Stimulated activated naive CD8-positive, alpha-beta T cell treated with anti-CD3 and anti-CD28 coated beads, Interleukin-15, Interleukin-2, amounts not matched to agents 100 U/mL and 50 U/mL, for 24 hours (primary cell): ENCODE measurements at regions not wholly inside any gene's neighbourhood (a gene's known extent, or its start where the extent isn't known, plus 50 kb on each side); places are given as distances from the start of the nearest gene placed in this dataset.
"Not testable (repeated sequence)": the region's sequence is repeated elsewhere in the genome, so short reads cannot be mapped to it uniquely, and the experiment has no call there.

Experiments
- ATAC-seq: fragments of 150-1000 bp; cut with Tn5 transposase; one replicate; pipeline ENCODE4 v1.10.0; 2021
- DNase-seq: peaks from one replicate; pipeline ENCODE4 v3.0.0; 2021

DNA sequence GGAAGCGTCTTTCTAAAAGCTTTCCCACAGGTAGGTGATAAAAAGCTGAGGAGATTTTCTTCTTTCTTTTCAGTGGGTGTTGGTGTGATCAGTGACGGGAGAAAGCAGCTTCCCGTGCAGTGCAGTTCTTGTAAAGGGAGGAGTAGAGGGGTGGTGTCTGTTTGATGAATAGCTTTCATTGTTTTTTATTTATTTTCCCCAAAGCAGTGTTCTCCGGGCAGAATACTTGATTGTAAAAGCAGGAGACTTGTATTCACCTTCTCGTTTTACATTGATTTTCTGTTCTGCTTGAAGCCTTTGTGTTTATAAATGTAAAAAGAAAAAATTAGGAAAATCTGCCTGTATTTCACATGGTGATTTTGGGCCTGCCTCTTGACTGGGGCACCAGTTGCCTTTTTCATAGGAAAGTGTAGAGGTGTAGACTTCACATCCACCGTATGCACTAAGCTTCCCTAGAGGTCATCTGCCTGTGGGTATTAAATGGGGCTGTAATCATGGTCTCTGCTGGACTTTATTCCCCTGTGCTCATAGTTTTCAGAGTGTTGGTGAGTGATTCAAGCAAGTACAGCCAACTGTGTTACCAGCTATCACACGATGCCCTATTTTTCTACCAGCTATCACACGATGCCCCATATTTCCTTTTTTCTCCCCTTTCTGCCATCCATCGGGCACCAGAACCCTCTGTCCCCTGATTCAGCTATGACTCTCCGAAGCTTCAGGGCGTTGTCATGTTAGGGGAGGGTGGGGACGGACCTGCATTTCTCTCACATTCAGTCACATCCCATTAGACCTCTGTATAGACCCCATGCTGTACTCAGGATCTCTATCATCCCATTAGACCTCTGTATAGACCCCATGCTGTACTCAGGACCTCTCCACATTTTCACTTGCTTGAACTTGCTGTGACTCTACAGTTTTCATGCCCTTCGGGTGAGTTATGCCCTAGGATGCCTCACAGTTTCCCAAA, 526.5 kb downstream of the TRIML1 start:
- no peak for DNase-seq
- ATAC-seq: no peak

DNA sequence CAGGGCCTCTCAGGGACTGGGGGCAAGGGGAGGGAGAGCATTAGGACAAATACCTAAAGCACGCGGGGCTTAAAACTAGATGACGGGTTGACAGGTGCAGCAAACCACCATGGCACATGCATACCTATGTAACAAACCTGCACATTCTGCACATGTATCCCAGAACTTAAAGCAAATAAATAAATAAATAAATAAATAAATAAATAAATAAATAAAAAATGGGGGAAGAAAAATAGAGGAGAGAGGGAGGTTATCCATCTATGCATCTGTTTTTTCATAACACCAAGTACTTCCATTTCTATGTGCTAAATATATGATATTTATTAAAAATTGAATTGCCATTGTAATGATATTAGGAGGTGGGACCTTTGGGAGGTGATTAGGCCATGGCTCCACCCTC, 539.5 kb downstream of the TRIML1 start:
- not testable (repeated sequence) for ATAC-seq

DNA sequence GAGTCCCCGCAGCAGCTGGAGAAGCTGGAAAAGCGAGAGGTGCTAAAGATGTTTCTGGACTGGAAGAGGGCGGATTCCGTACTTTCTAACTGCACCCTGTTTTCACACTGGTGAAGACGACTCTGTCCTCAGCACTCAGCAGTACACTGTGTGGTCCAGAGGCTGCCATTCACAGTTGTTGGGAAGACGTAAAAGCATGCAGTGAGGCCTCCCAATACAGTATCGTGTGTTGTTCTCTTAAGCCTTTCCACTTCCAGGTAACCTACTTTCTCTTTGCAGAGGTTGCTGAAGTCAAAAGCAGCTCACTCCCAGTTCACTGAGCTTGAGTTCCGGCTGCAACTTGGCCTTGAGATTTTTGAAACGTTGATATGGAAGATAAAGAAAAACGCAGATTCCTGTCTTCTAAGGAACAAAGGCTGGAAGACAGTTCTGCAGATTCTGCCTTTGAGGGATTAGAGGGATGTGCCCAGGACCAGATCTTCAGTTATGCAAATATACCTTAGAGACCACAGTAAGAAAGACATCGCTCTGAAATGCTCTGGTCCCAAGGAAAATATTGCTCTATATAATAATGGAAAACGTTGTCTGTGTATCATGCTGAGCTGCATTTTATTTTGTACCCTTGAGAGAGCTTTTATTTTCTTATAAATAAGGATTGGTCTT, 540.9 kb downstream of the TRIML1 start:
- DNase-seq (no peak), ATAC-seq (no peak)

More for the DNA sequence above, 539.5 kb downstream of the TRIML1 start:
- not testable (repeated sequence) for DNase-seq

DNA sequence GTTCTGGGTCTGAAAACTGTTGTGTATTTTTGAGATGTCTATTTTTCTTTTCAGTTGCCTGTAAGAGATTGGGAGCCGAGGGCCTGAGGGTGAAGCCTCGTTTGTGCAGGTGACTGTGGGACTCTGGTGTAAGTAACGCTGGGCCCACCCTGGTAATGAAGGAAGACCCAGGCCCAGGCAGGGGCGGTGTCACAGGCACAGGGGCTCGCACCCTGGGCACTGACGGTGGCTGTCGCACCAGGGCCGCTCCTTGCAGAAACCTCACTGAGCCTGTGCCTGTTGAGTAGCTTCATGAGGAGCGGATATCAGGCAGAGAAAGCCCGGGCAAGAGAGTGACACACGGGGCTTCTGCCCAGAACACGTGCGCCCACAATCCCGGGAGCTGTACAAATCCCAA, 541.4 kb downstream of the TRIML1 start:
- ATAC-seq (no peak), DNase-seq (no peak)

GRCh38 chr4:188682321-188682720, 543.1 kb downstream of the TRIML1 start:
- ATAC-seq: no peak
- DNase-seq: no peak

GRCh38 chr4:188683571-188683970, 544.3 kb downstream of the TRIML1 start:
- ATAC-seq (no peak), DNase-seq (no peak)

DNA sequence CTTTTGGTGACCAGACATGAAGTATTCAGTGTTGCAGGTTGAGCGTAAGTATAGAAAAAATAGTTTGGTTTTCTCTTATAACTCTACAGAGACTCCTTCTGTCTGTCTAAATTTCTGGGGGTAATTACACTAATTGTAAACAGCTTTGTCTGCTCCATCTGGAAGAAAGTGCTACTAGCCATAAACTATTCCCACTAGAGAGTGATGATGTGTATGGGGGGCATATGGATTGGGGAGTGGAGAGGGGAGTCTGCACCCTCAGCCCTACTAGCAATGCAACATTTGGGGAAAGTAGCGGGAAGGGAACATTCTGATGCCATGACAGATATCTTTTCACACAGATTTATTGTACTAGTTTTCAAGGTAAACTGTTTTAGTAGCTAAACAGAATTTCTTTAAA, 549.7 kb downstream of the TRIML1 start:
- no peak for DNase-seq

DNA sequence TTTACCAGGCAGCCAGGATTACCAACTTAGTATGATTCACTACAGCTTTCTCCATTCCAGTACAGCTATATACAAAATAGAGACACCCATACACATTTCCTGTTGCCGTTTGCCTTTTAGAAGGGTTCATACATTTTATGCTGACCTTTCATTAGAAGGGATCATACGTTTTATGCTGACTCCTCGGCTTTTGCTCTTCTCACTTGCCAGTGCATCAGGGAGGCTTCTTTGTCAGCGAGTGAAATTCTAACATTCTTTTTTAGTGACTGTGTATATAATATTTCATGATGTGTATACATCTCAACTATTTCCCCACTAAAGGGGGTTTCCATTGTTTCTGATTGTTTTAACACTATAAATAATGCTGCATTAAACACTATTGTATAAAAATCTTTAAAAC, 552.6 kb downstream of the TRIML1 start:
- no peak for DNase-seq
- ATAC-seq: no peak

More for the DNA sequence above, 549.7 kb downstream of the TRIML1 start:
- ATAC-seq: no peak

- no peak for ATAC-seq
- DNase-seq: no peak
Observed at GRCh38 chr4:188695261-188695660, 556.0 kb downstream of the TRIML1 start.

GRCh38 chr4:188697243-188697642, 558.0 kb downstream of the TRIML1 start:
- no peak for DNase-seq
- ATAC-seq: no peak

DNA sequence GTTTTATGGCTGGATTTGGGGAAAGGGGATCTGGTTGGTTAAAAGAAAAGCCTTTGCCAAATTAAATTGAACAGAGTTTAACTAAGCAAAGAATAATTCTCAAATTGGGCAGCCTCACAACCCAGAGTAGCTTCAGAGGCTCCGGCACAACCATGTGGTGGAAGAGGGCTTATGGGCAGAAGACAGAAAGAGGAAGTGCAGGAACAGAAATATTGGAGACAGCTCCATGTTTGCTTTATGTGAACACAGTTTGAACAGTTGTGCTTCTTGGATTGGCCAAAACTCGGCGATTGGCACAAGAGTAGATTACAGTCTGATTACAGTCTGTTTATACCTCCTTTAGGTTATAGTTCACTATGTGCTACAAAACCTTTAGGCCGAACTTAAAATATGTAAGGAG, 562.7 kb downstream of the TRIML1 start:
- DNase-seq: no peak
- no peak for ATAC-seq

DNA sequence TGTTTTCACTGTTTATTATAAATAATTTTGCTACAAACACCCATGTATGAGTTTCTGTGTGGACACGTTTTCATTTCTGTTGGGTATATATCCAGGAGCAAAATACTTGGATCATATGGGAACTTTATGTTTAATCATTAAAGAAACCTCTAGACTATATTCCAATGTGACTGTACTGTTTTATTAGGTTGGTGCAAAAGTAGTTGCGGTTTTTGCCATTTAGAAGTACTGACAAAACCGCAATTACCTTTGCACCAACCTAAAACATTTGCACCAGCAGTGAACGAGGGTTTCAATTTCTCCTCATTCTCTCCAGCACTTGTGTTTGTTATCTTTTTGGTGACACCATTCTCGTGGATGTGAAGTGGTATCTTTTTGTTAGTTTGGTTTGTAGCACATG, 565.0 kb downstream of the TRIML1 start:
- no peak for DNase-seq
- ATAC-seq: no peak

- ATAC-seq: no peak
- no peak for DNase-seq
Observed at GRCh38 chr4:188707036-188707435, 567.8 kb downstream of the TRIML1 start.

DNA sequence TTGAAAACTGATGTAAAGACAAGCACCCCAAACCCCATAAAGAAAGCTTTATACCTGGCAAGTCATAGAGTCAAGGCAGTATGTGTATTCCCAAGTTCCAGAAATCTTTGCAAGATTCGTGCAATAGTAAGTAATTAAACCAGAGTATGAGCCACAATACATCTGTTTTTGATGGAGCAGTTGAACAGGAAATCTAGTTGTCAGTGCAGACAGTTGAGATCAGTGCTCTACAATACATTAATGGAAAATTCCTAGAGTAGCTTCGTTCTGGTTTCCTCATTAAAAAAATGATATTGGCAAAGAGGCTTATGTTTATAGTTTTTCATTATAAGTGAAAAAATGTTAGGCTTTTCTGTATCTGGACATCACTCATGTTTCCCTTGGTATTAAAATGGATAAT, 575.3 kb downstream of the TRIML1 start:
- ATAC-seq (no peak), DNase-seq (no peak)

GRCh38 chr4:188714907-188715306, 575.7 kb downstream of the TRIML1 start:
- DNase-seq: no peak
- ATAC-seq: no peak

- DNase-seq (no peak), ATAC-seq (no peak)
Observed at GRCh38 chr4:188717661-188718060, 578.4 kb downstream of the TRIML1 start.

GRCh38 chr4:188719794-188720193, 580.6 kb downstream of the TRIML1 start:
- no peak for ATAC-seq

GRCh38 chr4:188722911-188723310, 583.7 kb downstream of the TRIML1 start:
- no peak for ATAC-seq

More at GRCh38 chr4:188719794-188720193, 580.6 kb downstream of the TRIML1 start:
- no peak for DNase-seq

DNA sequence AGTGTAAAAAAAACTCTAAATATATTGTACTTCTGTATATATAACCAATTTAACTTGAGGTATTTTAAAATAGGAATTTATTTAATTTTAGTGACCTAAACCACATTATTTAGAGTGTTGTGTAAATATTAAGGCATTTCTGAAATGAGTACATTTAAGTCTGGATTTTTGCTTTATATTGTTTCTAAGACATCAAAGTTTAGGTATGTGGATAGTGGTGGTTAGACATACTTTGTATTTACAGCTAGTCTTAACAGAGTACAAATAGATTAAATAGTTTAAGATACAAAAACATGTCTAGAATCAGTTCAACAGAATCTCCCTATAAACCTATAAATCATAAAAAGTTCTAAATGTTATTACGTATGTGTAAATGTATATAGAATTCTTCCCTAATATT, 588.5 kb downstream of the TRIML1 start:
- DNase-seq (no peak), ATAC-seq (no peak)

More at GRCh38 chr4:188722911-188723310, 583.7 kb downstream of the TRIML1 start:
- no peak for DNase-seq

DNA sequence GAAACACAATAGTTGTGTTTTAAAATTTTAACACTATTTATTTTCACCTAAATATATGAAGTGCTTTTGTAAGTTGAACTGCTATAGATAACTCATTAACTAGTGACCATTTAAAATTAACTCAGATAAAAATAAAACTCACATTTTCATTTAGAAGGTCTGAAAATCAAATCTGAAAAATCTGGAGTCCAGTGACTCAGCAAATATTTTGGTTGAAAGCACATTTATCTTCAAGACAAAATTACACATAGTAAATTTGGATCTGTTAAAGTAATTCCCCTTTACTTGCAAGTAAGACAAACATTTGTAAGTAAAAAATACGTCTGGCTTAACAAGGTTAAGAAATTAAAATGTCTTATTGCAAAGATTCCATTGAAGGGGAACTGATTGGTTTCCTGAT, 589.1 kb downstream of the TRIML1 start:
- ATAC-seq: no peak
- no peak for DNase-seq

DNA sequence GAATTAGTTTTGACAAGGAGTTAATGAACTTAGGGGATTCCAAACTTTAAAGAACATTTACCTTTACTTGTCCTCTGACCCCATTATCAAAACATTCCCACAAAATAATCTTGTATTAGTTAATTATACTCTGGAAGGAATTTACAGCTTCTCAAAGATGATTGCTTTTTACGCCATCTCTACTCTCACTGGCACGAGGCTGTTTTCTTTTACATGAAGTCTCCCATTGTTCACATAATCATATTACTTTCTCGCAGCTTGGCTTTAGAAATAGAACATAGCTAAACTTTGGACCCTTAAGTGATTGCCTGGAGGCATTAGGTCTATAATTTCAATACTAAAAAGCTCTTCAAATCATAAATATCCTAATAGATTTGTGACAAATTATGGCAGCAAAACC, 592.9 kb downstream of the TRIML1 start:
- no peak for ATAC-seq
- no peak for DNase-seq

- ATAC-seq: no peak
- DNase-seq: no peak
Observed at GRCh38 chr4:188735082-188735481, 595.8 kb downstream of the TRIML1 start.

DNA sequence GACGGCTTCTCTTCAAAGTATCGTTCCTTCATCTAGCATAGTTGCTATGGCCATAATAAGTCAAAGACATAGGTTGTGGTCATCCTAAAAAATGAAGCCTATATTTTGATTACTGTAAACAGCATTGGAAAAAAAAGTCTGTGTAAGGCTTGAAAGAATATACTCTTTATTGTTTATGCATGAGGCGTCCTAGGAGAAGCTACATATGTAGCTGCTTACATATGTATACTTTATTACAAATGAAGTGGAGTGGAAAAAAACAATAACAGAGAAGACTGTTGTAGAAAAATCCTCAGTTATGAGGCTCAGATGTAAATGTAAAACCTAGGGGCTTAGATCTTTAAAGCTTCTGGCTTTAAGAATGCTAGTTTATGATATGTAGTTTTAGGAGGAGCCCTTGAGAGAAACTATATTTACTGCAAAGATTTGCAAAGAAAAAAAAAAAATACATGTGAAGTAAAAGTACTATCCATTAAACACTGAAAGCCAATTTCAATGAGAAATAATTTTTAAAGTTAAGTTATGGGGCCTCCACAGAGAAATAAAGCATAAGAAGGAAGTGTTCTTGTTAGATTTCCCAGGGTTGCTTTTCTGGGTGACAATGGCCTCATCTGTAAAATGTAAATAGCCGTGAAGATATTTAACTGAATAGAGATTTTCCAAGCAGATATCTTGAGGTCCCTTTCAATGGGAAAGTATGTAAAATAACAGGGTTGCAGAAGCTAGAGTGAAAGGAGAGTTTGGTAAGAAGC, 598.2 kb downstream of the TRIML1 start:
- ATAC-seq (no peak), DNase-seq (no peak)
